ENCODE measurements at regions not wholly inside any gene's neighbourhood (a gene's known extent, or its start where the extent isn't known, plus 50 kb on each side); places are given as distances from the start of the nearest gene placed in this dataset.
"Not testable (repeated sequence)": the region's sequence is repeated elsewhere in the genome, so short reads cannot be mapped to it uniquely, and the experiment has no call there.

GRCh38 chr11:134856056-134856971 is 444.3 kb upstream of the B3GAT1 start:
- Histone ChIP-seq H3K36me3 (ENCODE audit: control insufficient read depth in 1 of 2, insufficient read depth in 2 of 2, low read length in 1 of 2) (no peaks in the 10 kb centered on the region), H3K27me3 (ENCODE audit: control insufficient read depth in 1 of 2, insufficient read depth in 2 of 2, low read length in 1 of 2) (no peaks in the 10 kb centered on the region), H3K4me3 (ENCODE audit: low read length in 2 of 2) (no peak overlapping the region), H3K27ac (ENCODE audit: low read depth in 1 of 2, low read length in 2 of 2) (no peak overlapping the region), H3K4me1 (ENCODE audit: control insufficient read depth in 1 of 2, insufficient read depth in 2 of 2, low read length in 2 of 2) (no peaks in the 10 kb centered on the region), H3K9me3 (ENCODE audit: control insufficient read depth, low read length) (no peaks in the 10 kb centered on the region)
- intact Hi-C loops (cut with DNase I) = no loop called here
- no peak for DNase-seq
- WGBS, 2 donors = 76 to 77% methylated on average over 14 of the region's 14 CpGs
- ATAC-seq (ENCODE audit: low FRiP score) = no peak

GRCh38 chr11:134853992-134854991 is 442.2 kb upstream of the B3GAT1 start:
- Histone ChIP-seq H3K27me3 (ENCODE audit: control insufficient read depth in 1 of 2, insufficient read depth in 2 of 2, low read length in 1 of 2) (no peaks in the 10 kb centered on the region), H3K4me1 (ENCODE audit: control insufficient read depth in 1 of 2, insufficient read depth in 2 of 2, low read length in 2 of 2) (no peaks in the 10 kb centered on the region), H3K36me3 (ENCODE audit: control insufficient read depth in 1 of 2, insufficient read depth in 2 of 2, low read length in 1 of 2) (no peaks in the 10 kb centered on the region), H3K27ac (ENCODE audit: low read depth in 1 of 2, low read length in 2 of 2) (no peak overlapping the region), H3K4me3 (ENCODE audit: low read length in 2 of 2) (no peak overlapping the region), H3K9me3 (ENCODE audit: control insufficient read depth, low read length) (no peaks in the 10 kb centered on the region)
- intact Hi-C loops (cut with DNase I) = no loop called here
- WGBS, 2 donors = 68 to 70% methylated on average over 12 of the region's 12 CpGs
- no peak for ATAC-seq (ENCODE audit: low FRiP score)
- no peak for DNase-seq

- H3K36me3 ChIP-seq (ENCODE audit: control insufficient read depth in 1 of 2, insufficient read depth in 2 of 2, low read length in 1 of 2); H3K9me3 ChIP-seq (ENCODE audit: control insufficient read depth, low read length); H3K4me3 ChIP-seq (ENCODE audit: low read length in 2 of 2); H3K27ac ChIP-seq (ENCODE audit: low read depth in 1 of 2, low read length in 2 of 2); DNase-seq; intact Hi-C loops (cut with DNase I); H3K27me3 ChIP-seq (ENCODE audit: control insufficient read depth in 1 of 2, insufficient read depth in 2 of 2, low read length in 1 of 2); ATAC-seq (ENCODE audit: low FRiP score); H3K4me1 ChIP-seq (ENCODE audit: control insufficient read depth in 1 of 2, insufficient read depth in 2 of 2, low read length in 2 of 2): not testable (repeated sequence)
- WGBS, 2 donors = 57 to 72% methylated on average over 22 of the region's 22 CpGs
Measured at GRCh38 chr11:134851503-134852224, 439.6 kb upstream of the B3GAT1 start.

- H3K4me3 ChIP-seq (ENCODE audit: low read length in 2 of 2) = no peak overlapping the region
- no peak overlapping the region for H3K27ac ChIP-seq (ENCODE audit: low read depth in 1 of 2, low read length in 2 of 2)
- DNase-seq (no peak), ATAC-seq (ENCODE audit: low FRiP score) (no peak)
- H3K4me1 ChIP-seq (ENCODE audit: control insufficient read depth in 1 of 2, insufficient read depth in 2 of 2, low read length in 2 of 2) = no peaks in the 10 kb centered on the region
- WGBS, 2 donors = 28 to 48% methylated on average over 2 of the region's 2 CpGs
- no peaks in the 10 kb centered on the region for H3K36me3 ChIP-seq (ENCODE audit: control insufficient read depth in 1 of 2, insufficient read depth in 2 of 2, low read length in 1 of 2)
- no peaks in the 10 kb centered on the region for H3K27me3 ChIP-seq (ENCODE audit: control insufficient read depth in 1 of 2, insufficient read depth in 2 of 2, low read length in 1 of 2)
- intact Hi-C loops (cut with DNase I) = no loop called here
- no peaks in the 10 kb centered on the region for H3K9me3 ChIP-seq (ENCODE audit: control insufficient read depth, low read length)
Measured at GRCh38 chr11:134850566-134850965, 438.5 kb upstream of the B3GAT1 start.

GRCh38 chr11:134849833-134850232 is 437.8 kb upstream of the B3GAT1 start:
- intact Hi-C loops (cut with DNase I) = no loop called here
- no peak overlapping the region for H3K4me3 ChIP-seq (ENCODE audit: low read length in 2 of 2)
- no peaks in the 10 kb centered on the region for H3K4me1 ChIP-seq (ENCODE audit: control insufficient read depth in 1 of 2, insufficient read depth in 2 of 2, low read length in 2 of 2)
- H3K27me3 ChIP-seq (ENCODE audit: control insufficient read depth in 1 of 2, insufficient read depth in 2 of 2, low read length in 1 of 2) = no peaks in the 10 kb centered on the region
- DNase-seq = no peak
- ATAC-seq (ENCODE audit: low FRiP score) = no peak
- 81 to 83% methylated on average over 3 of the region's 3 CpGs for WGBS, 2 donors
- no peaks in the 10 kb centered on the region for H3K36me3 ChIP-seq (ENCODE audit: control insufficient read depth in 1 of 2, insufficient read depth in 2 of 2, low read length in 1 of 2)
- no peak overlapping the region for H3K27ac ChIP-seq (ENCODE audit: low read depth in 1 of 2, low read length in 2 of 2)
- no peaks in the 10 kb centered on the region for H3K9me3 ChIP-seq (ENCODE audit: control insufficient read depth, low read length)

GRCh38 chr11:134847083-134847715 is 435.2 kb upstream of the B3GAT1 start:
- no peaks in the 10 kb centered on the region for H3K27me3 ChIP-seq (ENCODE audit: control insufficient read depth in 1 of 2, insufficient read depth in 2 of 2, low read length in 1 of 2)
- WGBS, 2 donors = 65 to 70% methylated on average over 17 of the region's 17 CpGs
- no peak for DNase-seq

GRCh38 chr11:134846328-134847082 is 434.5 kb upstream of the B3GAT1 start:
- no peak overlapping the region for H3K27ac ChIP-seq (ENCODE audit: low read depth in 1 of 2, low read length in 2 of 2)
- H3K4me1 ChIP-seq (ENCODE audit: control insufficient read depth in 1 of 2, insufficient read depth in 2 of 2, low read length in 2 of 2) = no peaks in the 10 kb centered on the region
- H3K36me3 ChIP-seq (ENCODE audit: control insufficient read depth in 1 of 2, insufficient read depth in 2 of 2, low read length in 1 of 2) = no peaks in the 10 kb centered on the region
- intact Hi-C loops (cut with DNase I) = no loop called here
- H3K4me3 ChIP-seq (ENCODE audit: low read length in 2 of 2) = no peak overlapping the region
- no peaks in the 10 kb centered on the region for H3K9me3 ChIP-seq (ENCODE audit: control insufficient read depth, low read length)
- no peaks in the 10 kb centered on the region for H3K27me3 ChIP-seq (ENCODE audit: control insufficient read depth in 1 of 2, insufficient read depth in 2 of 2, low read length in 1 of 2)
- ATAC-seq (ENCODE audit: low FRiP score) (no peak), DNase-seq (no peak)
- 76% methylated on average over 11 of the region's 11 CpGs for WGBS, 2 donors

More at GRCh38 chr11:134847083-134847715, 435.2 kb upstream of the B3GAT1 start:
- H3K9me3 ChIP-seq (ENCODE audit: control insufficient read depth, low read length) = no peaks in the 10 kb centered on the region
- ATAC-seq (ENCODE audit: low FRiP score) = no peak
- H3K27ac ChIP-seq (ENCODE audit: low read depth in 1 of 2, low read length in 2 of 2) = no peak overlapping the region
- no peaks in the 10 kb centered on the region for H3K36me3 ChIP-seq (ENCODE audit: control insufficient read depth in 1 of 2, insufficient read depth in 2 of 2, low read length in 1 of 2)
- no peak overlapping the region for H3K4me3 ChIP-seq (ENCODE audit: low read length in 2 of 2)
- no peaks in the 10 kb centered on the region for H3K4me1 ChIP-seq (ENCODE audit: control insufficient read depth in 1 of 2, insufficient read depth in 2 of 2, low read length in 2 of 2)
- intact Hi-C loops (cut with DNase I) = no loop called here

Measured in aorta (tissue), 5 donors.